ENCODE measurements at regions not wholly inside any gene's neighbourhood (a gene's known extent, or its start where the extent isn't known, plus 50 kb on each side); places are given as distances from the start of the nearest gene placed in this dataset.

DNA sequence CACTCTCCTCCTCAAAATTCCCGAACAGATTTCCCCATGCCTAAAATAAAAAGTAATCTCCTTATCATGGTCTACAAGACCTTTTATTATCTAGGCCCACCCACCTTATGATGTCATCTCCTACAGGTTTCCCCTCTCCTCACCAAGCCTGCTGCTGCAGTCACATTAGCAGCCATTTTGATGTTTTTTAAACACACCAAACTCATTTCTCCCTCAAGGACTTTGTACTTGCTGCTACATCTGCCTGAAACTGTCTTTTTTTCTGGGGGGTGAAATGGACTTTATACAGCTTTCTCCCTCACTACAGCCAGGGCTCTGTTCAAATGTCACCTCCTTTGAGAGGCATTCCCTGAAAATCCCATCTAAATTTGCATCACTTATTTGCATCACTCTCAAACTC is 90.2 kb upstream of the TAB3 start:
- no peak overlapping the region for H3K27ac ChIP-seq (ENCODE audit: low read length)
- no peaks in the 10 kb centered on the region for H3K9me3 ChIP-seq (ENCODE audit: control insufficient read depth in 1 of 2, low read length in 2 of 2)
- H3K36me3 ChIP-seq (ENCODE audit: control insufficient read depth in 1 of 2, insufficient read depth in 2 of 2, low read length in 2 of 2), result no peaks in the 10 kb centered on the region

DNA sequence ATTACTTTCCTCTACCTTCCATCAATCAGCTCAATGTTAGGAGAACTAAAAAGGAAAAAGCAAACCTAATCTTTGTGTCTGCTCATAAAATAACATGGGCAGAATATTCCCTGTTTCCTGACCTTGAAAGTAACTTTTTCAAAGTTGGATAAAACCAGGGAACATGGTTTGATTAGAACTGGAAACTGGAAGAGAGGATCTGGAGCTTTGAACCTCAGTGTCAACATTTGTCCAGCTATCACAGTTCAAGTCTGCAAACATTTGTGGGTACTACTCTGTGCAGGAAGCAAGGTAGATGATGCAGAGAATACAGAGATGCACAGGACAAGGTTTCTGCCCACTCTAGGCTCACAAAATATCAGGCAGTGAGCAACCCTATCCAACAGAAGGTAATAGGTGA is 86.4 kb upstream of the TAB3 start:
- Histone ChIP-seq H3K36me3 (ENCODE audit: control insufficient read depth in 1 of 2, insufficient read depth in 2 of 2, low read length in 2 of 2) (no peaks in the 10 kb centered on the region), H3K4me3 (ENCODE audit: low read depth in 1 of 2, low read length in 2 of 2) (no peak overlapping the region), H3K27me3 (ENCODE audit: low read depth, low read length) (no peaks in the 10 kb centered on the region)

More for the DNA sequence above, 90.2 kb upstream of the TAB3 start:
- Histone ChIP-seq H3K27me3 (ENCODE audit: low read depth, low read length) (no peaks in the 10 kb centered on the region), H3K4me1 (ENCODE audit: control insufficient read depth in 1 of 2, insufficient read depth in 2 of 2, low read length in 2 of 2) (no peaks in the 10 kb centered on the region), H3K4me3 (ENCODE audit: low read depth in 1 of 2, low read length in 2 of 2) (no peak overlapping the region)

DNA sequence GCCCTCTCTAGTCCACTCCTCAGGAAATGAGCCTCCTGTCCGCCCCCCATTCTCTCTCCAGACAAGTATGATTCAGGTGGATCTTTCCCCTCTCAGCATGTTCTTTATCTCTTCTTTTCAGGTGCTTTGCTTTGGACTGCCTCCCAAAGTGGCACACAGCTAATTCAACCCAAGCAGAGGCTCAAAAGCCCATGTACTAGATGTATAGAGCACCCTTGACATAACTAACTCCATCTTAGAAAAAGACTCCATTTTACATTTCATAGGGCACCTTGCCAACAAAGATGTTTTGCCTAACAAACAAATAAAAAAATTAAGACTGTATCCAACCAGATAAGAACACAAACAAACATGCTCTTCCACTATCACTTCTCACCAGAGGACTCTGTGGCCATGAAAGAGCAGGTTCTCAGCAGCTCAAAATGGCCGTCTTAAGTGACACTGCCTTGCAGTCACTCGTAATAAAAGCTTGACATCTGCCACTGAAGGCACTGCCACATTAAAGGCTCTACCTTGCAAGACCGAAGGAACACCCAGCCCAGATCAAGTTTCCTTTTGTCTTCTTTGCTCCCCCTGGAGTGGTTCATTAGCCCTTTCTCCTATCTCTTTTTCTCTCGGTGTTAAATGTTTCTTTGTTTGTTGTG is 84.9 kb upstream of the TAB3 start:
- no peaks in the 10 kb centered on the region for H3K9me3 ChIP-seq (ENCODE audit: control insufficient read depth in 1 of 2, low read length in 2 of 2)
- H3K27me3 ChIP-seq (ENCODE audit: low read depth, low read length), result no peaks in the 10 kb centered on the region

More for the DNA sequence above, 86.4 kb upstream of the TAB3 start:
- Histone ChIP-seq H3K9me3 (ENCODE audit: control insufficient read depth in 1 of 2, low read length in 2 of 2) (no peaks in the 10 kb centered on the region), H3K27ac (ENCODE audit: low read length) (no peak overlapping the region), H3K4me1 (ENCODE audit: control insufficient read depth in 1 of 2, insufficient read depth in 2 of 2, low read length in 2 of 2) (no peaks in the 10 kb centered on the region)

DNA sequence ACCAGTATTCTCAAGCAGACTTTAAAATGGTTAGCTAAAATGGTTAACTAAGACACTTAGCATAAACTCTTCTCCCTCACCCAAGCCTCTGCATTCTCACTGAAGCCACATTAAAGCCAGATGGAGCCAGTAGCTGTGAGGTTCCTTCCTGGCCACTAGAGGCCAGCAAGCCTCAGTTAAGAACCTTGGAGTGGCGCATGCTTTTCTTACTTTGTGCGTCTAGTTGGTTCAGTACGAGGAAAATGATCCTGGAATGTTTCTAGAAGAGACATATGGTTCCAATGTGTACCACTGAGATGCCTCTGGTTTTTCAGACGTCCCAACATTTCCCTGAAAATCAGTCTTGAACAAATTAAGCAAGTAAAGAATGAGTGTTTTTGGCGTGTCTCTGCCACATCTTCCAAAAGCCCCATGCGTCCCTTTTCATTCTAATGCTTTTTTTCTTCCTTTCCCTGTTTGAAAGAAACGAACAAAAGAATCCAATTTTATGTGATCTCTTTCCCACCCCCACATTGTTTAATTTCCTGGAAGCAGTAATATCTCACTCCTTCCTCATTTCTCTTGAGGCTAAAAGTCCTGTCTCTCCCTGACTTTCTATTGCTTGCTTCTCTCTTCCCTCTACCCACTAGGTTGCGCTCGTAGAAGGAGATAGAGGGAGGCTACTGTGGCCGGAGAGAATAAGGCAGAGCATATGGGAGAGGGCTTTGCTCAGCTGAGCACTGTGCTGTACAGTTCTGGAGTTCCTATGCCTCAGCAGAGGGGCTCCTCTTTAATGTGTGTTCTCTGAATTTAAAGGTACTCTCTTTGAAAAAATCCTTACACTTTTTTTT is 82.9 kb upstream of the TAB3 start:
- Histone ChIP-seq H3K9me3 (ENCODE audit: control insufficient read depth in 1 of 2, low read length in 2 of 2) (no peaks in the 10 kb centered on the region), H3K27ac (ENCODE audit: low read length) (no peak overlapping the region), H3K4me1 (ENCODE audit: control insufficient read depth in 1 of 2, insufficient read depth in 2 of 2, low read length in 2 of 2) (no peaks in the 10 kb centered on the region), H3K4me3 (ENCODE audit: low read depth in 1 of 2, low read length in 2 of 2) (peak overlapping the region; percentile 43 to 65), H3K27me3 (ENCODE audit: low read depth, low read length) (no peaks in the 10 kb centered on the region), H3K36me3 (ENCODE audit: control insufficient read depth in 1 of 2, insufficient read depth in 2 of 2, low read length in 2 of 2) (no peaks in the 10 kb centered on the region)

More for the DNA sequence above, 84.9 kb upstream of the TAB3 start:
- H3K27ac ChIP-seq (ENCODE audit: low read length), result no peak overlapping the region
- H3K36me3 ChIP-seq (ENCODE audit: control insufficient read depth in 1 of 2, insufficient read depth in 2 of 2, low read length in 2 of 2), result no peaks in the 10 kb centered on the region
- no peak overlapping the region for H3K4me3 ChIP-seq (ENCODE audit: low read depth in 1 of 2, low read length in 2 of 2)
- no peaks in the 10 kb centered on the region for H3K4me1 ChIP-seq (ENCODE audit: control insufficient read depth in 1 of 2, insufficient read depth in 2 of 2, low read length in 2 of 2)

DNA sequence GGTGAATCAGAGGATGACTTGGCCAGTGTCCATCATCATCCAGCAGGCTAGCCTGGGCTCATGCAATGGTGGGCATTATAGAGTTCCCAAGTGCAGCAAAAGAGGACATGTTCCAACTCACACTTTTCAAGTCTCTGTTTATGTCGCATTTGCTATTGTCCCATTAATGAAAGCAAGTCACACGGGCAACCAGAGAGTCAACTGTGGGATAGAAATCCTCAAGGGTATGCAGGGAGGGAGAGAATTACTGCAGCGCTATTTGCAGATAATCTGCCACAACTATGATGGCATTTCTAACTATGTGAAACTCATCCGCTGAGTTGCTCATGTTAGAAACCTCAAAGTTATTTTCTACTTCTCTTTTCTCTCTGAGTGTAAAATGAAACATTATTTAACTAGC is 78.5 kb upstream of the TAB3 start:
- H3K27me3 ChIP-seq (ENCODE audit: low read depth, low read length), result no peaks in the 10 kb centered on the region
- no peaks in the 10 kb centered on the region for H3K4me1 ChIP-seq (ENCODE audit: control insufficient read depth in 1 of 2, insufficient read depth in 2 of 2, low read length in 2 of 2)
- H3K27ac ChIP-seq (ENCODE audit: low read length), result no peak overlapping the region
- H3K4me3 ChIP-seq (ENCODE audit: low read depth in 1 of 2, low read length in 2 of 2), result no peak overlapping the region
- H3K36me3 ChIP-seq (ENCODE audit: control insufficient read depth in 1 of 2, insufficient read depth in 2 of 2, low read length in 2 of 2), result no peaks in the 10 kb centered on the region
- no peaks in the 10 kb centered on the region for H3K9me3 ChIP-seq (ENCODE audit: control insufficient read depth in 1 of 2, low read length in 2 of 2)

DNA sequence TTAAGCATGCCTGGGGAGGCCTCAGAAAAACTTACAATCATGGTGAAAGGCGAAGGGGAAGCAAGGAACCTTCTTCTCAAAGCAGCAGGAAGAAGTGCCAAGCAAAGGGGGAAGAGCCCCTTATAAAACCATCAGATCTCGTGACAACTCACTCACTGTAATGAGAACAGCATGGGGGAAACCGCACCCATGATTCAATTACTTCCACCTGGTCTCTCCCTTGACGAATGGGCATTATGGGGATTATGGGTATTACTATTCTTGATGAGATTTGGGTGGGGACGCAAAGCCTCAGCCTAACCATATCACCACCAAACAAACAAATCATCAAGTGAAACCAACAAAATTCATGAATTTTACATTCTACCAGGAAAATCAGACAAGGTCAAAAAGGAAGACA is 76.7 kb upstream of the TAB3 start:
- H3K4me3 ChIP-seq (ENCODE audit: low read depth in 1 of 2, low read length in 2 of 2), result no peak overlapping the region
- H3K4me1 ChIP-seq (ENCODE audit: control insufficient read depth in 1 of 2, insufficient read depth in 2 of 2, low read length in 2 of 2), result no peaks in the 10 kb centered on the region
- no peak overlapping the region for H3K27ac ChIP-seq (ENCODE audit: low read length)
- no peaks in the 10 kb centered on the region for H3K36me3 ChIP-seq (ENCODE audit: control insufficient read depth in 1 of 2, insufficient read depth in 2 of 2, low read length in 2 of 2)
- H3K9me3 ChIP-seq (ENCODE audit: control insufficient read depth in 1 of 2, low read length in 2 of 2), result no peaks in the 10 kb centered on the region
- H3K27me3 ChIP-seq (ENCODE audit: low read depth, low read length), result no peaks in the 10 kb centered on the region

DNA sequence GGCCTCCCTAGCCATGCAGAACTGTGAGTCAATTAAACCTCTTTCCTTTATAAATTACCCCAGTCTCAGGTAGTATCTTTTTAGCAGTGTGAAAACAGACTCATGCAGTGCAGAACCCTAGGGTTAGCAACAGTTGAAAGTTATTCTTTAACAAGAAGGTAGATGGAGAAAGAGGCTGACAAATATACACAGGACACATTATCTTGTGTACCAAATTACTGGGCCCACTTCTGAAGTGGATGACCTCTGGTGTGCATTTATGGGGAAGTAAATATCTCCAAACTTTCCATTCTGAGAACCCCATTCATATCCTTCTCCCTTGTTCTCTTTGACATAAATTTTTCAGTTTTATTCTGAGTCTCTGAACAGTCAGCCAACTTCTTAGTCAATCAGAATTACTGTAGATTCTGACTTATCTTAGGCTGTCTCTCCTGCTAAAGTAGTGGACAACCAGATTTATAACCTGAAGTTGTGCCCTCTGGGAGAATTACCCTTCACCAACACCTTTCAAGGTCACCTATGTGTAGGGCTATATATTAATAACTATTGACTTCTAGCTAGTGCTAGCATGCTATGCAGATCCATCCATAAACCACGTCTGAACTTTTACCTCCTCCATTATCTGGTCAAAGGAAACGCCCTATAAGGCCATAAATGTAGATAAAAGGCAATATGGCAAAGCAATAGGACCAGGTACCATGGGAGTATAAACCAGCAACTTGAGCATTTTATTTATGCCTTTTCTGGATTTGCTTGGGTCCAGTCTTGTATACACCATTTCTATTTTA is 72.5 kb upstream of the TAB3 start:
- Histone ChIP-seq H3K4me1 (ENCODE audit: control insufficient read depth in 1 of 2, insufficient read depth in 2 of 2, low read length in 2 of 2) (no peaks in the 10 kb centered on the region), H3K9me3 (ENCODE audit: control insufficient read depth in 1 of 2, low read length in 2 of 2) (no peaks in the 10 kb centered on the region), H3K4me3 (ENCODE audit: low read depth in 1 of 2, low read length in 2 of 2) (no peak overlapping the region), H3K27ac (ENCODE audit: low read length) (no peak overlapping the region), H3K36me3 (ENCODE audit: control insufficient read depth in 1 of 2, insufficient read depth in 2 of 2, low read length in 2 of 2) (no peaks in the 10 kb centered on the region), H3K27me3 (ENCODE audit: low read depth, low read length) (no peaks in the 10 kb centered on the region)

DNA sequence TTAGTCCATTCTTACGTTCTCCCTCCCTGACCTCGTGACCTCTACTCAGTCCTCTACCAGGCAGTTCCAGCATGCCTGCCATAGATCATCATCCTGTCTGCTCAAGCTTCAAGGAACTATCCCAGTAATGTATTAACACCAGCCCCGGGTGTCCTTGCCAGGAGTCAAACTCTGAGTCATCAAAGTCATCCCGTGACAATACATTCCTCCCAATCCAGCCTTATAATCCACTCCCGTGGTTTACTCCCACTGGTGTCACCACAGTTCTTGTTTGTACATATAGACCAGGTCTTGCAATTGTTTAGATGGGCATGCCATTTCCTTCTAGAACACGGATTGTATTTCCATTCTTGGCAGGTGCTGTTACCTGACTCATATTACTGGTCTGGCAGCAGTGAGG is 68.7 kb upstream of the TAB3 start:
- Histone ChIP-seq H3K4me1 (ENCODE audit: control insufficient read depth in 1 of 2, insufficient read depth in 2 of 2, low read length in 2 of 2) (no peaks in the 10 kb centered on the region), H3K27me3 (ENCODE audit: low read depth, low read length) (no peaks in the 10 kb centered on the region), H3K27ac (ENCODE audit: low read length) (no peak overlapping the region), H3K9me3 (ENCODE audit: control insufficient read depth in 1 of 2, low read length in 2 of 2) (no peaks in the 10 kb centered on the region), H3K4me3 (ENCODE audit: low read depth in 1 of 2, low read length in 2 of 2) (no peak overlapping the region), H3K36me3 (ENCODE audit: control insufficient read depth in 1 of 2, insufficient read depth in 2 of 2, low read length in 2 of 2) (no peaks in the 10 kb centered on the region)

DNA sequence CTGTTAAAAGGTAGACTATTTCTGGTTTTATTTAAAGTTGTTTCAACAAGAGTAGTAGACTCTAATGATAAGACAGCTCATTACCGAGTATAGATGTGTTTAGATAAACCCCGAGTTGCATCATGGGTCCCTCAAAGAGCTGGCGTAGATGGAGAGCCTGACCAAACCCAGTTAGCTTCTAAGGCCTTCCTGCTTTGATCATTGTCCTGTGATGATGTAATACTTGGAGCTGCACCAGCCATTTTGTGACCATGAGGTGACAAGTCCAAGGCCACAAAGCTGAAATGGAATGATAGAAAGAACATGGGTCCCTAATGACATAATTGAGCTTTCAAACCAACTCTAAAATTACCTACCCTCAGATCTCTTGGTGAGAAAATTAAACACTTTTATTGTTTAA is 66.6 kb upstream of the TAB3 start:
- H3K9me3 ChIP-seq (ENCODE audit: control insufficient read depth in 1 of 2, low read length in 2 of 2), result no peaks in the 10 kb centered on the region
- H3K27me3 ChIP-seq (ENCODE audit: low read depth, low read length), result no peaks in the 10 kb centered on the region
- no peak overlapping the region for H3K27ac ChIP-seq (ENCODE audit: low read length)

DNA sequence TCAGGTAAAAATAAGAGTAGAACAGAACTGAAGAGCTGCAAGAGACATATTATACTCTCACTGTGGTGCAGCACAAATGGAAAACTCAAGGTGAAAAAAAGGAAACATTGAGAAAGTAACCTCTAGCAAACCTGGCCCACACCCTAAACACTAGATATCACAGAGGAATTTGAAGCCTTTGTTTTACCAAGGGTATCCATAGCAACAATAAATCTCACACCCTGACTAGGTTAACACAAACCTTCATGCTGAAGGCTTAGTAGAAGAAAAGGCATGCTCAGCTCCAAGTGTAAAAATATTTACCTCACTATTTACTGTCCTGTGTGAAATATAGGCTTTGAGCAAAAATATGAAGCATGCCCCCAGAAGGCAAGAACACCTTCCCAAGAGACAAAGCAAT is 61.9 kb upstream of the TAB3 start:
- Histone ChIP-seq H3K27ac (ENCODE audit: low read length) (no peak overlapping the region), H3K9me3 (ENCODE audit: control insufficient read depth in 1 of 2, low read length in 2 of 2) (no peaks in the 10 kb centered on the region), H3K4me1 (ENCODE audit: control insufficient read depth in 1 of 2, insufficient read depth in 2 of 2, low read length in 2 of 2) (no peaks in the 10 kb centered on the region), H3K27me3 (ENCODE audit: low read depth, low read length) (no peaks in the 10 kb centered on the region), H3K36me3 (ENCODE audit: control insufficient read depth in 1 of 2, insufficient read depth in 2 of 2, low read length in 2 of 2) (no peaks in the 10 kb centered on the region), H3K4me3 (ENCODE audit: low read depth in 1 of 2, low read length in 2 of 2) (no peak overlapping the region)

More for the DNA sequence above, 66.6 kb upstream of the TAB3 start:
- Histone ChIP-seq H3K4me1 (ENCODE audit: control insufficient read depth in 1 of 2, insufficient read depth in 2 of 2, low read length in 2 of 2) (no peaks in the 10 kb centered on the region), H3K36me3 (ENCODE audit: control insufficient read depth in 1 of 2, insufficient read depth in 2 of 2, low read length in 2 of 2) (no peaks in the 10 kb centered on the region), H3K4me3 (ENCODE audit: low read depth in 1 of 2, low read length in 2 of 2) (no peak overlapping the region)

DNA sequence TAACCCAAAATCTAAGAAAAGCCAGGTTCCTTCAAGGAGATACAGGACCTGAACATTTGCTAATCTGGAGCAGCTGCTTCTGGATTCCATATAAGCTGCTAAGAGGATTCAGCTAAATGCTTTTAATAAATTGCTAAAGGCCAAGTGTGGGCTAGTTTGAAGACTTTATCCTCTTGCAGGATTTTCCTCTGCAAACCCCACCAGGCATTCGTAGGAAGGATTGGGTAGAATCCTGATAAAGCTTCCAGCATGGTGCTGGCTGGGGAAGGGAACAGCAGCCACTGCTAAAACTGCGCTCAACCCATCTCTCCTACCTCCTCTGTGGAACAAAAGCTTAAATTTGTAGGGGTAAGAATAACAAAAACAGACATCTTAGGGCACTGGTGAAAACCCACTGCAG is 61.3 kb upstream of the TAB3 start:
- no peaks in the 10 kb centered on the region for H3K27me3 ChIP-seq (ENCODE audit: low read depth, low read length)
- H3K9me3 ChIP-seq (ENCODE audit: control insufficient read depth in 1 of 2, low read length in 2 of 2), result no peaks in the 10 kb centered on the region
- no peak overlapping the region for H3K27ac ChIP-seq (ENCODE audit: low read length)
- no peaks in the 10 kb centered on the region for H3K36me3 ChIP-seq (ENCODE audit: control insufficient read depth in 1 of 2, insufficient read depth in 2 of 2, low read length in 2 of 2)
- H3K4me1 ChIP-seq (ENCODE audit: control insufficient read depth in 1 of 2, insufficient read depth in 2 of 2, low read length in 2 of 2), result no peaks in the 10 kb centered on the region
- H3K4me3 ChIP-seq (ENCODE audit: low read depth in 1 of 2, low read length in 2 of 2), result no peak overlapping the region

All from muscle layer of duodenum (tissue), 2 donors.